LNCAP (cell line): ENCODE measurements at regions not wholly inside any gene's neighbourhood (a gene's known extent, or its start where the extent isn't known, plus 50 kb on each side); places are given as distances from the start of the nearest gene placed in this dataset.

Source experiments
- TF ChIP-seq, protein P1 (sequence below): fragments of 450-650 bp; IDR thresholded peaks from 2 replicates; pipeline ENCODE4 v1.5.1; 2017; ENCODE audit warnings: mild to moderate bottlenecking

DNA sequence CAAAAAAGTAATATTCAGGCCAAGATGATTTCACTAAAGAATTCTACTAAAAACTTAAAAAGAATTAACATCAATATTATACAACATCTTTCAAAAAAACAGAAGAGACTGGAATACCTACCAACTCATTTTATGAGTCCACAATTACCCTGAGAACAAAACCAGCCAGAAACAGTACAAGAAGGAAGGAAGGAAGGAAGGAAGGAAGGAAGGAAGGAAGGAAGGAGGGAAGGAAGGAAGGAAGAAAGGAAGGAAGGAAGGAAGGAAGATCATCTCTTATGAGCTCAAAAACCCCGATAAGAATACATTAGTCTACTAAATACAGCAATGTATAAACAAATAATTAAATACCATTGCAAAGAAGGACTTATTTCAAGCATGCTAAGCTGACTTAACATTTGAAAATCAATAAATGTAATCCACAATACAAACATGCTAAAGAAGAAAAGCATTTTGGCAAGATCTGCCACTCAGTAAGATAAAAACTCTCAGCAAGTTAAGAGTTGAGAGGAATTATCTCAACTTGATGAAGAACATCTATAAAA lies 149.9 kb upstream of the RGS18 start:
- TF ChIP-seq, protein P1, sequence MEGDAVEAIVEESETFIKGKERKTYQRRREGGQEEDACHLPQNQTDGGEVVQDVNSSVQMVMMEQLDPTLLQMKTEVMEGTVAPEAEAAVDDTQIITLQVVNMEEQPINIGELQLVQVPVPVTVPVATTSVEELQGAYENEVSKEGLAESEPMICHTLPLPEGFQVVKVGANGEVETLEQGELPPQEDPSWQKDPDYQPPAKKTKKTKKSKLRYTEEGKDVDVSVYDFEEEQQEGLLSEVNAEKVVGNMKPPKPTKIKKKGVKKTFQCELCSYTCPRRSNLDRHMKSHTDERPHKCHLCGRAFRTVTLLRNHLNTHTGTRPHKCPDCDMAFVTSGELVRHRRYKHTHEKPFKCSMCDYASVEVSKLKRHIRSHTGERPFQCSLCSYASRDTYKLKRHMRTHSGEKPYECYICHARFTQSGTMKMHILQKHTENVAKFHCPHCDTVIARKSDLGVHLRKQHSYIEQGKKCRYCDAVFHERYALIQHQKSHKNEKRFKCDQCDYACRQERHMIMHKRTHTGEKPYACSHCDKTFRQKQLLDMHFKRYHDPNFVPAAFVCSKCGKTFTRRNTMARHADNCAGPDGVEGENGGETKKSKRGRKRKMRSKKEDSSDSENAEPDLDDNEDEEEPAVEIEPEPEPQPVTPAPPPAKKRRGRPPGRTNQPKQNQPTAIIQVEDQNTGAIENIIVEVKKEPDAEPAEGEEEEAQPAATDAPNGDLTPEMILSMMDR, result no peak

DNA sequence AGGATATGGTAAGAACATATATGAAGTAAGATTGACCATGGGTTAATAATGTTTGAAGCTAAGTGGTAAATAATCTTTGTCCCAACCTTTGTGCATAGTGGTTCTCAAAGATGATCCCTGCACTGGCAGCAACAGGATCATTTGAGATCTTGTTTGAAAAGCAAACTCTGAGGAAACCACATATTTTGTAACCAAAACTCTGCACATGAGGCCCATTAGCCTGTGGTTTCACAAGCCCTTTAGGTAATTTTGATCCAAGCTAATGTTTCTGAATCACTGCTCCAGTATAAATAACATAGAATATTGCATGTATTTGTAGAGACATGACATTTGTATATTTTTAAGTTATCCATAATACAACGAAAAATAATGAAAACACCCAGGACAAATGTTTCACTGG lies 147.9 kb upstream of the RGS18 start:
- TF ChIP-seq, protein P1, result no peak

DNA sequence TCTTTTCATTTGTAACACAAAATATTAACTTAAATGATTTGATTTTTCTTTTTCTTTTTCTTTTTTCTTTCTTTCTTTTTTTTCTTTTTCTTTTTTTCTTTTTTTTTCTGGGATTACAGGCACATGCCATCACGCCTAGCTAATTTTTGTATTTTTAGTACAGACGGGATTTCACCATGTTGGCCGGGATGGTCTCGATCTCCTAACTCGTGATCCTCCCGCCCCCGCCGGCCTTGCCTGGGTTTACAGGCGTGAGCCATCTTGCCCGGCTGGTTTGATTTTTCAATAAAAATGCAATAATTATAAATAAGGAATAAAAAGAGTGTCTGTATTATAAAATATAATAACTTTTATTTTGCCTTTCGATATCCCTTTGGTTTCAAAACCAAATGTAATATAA lies 146.7 kb upstream of the RGS18 start:
- TF ChIP-seq, protein P1, result no peak

DNA sequence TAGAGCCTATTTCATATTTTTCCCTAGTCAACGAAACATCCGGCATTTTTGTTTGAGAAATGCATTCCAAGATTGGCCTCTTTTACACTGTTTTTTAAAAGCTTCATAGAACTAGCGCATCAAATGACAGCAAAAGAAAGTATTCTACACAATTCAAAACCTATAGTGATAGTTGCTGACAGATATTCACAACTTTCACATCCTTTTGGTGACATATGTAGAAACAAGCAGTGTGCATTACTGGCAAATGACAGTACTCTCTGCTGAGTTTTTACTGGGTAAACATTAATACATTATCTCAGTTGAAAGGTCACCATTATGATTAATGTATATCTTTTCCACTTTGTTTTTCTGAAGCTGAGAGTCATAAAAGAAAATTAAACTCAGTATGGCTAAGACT lies 135.4 kb upstream of the RGS18 start:
- TF ChIP-seq, protein P1, result no peak

DNA sequence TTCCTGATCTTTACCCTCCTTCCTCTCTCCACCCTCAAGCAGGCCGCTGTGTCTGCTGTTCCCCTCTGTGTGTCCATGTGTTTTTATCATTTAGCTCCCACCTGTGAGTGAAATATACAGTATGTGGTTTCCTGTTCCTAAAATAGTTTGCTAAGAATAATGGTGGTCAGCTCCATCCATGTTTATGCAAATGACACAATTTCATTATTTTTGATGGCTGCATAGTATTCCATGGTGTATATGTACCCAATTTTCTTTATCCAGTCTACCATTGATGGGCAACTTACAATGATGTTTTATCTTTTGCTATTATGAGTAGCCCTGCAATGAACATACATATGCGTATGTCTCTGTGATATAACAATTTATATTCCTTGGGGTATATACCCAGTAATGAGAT lies 133.4 kb upstream of the RGS18 start:
- TF ChIP-seq, protein P1, result no peak

DNA sequence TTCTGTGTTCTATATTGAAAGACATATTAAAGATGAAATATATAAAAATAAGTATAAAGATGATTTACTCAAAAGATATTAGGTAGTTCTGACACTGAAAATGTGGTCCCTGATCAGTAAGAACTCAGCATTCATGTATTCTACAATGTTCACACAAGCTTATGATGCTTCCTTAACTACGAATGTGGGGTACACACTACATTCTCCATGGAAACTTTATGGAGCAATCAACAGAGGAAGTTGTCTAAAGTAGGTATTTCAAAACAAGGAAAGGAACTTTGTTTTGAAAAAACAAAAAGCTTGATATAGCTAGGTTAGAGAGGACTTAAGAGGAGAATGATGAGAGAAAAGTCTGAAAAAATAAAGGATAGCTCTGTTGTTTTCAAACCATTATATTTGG lies 119.7 kb upstream of the RGS18 start:
- TF ChIP-seq, protein P1, result no peak

DNA sequence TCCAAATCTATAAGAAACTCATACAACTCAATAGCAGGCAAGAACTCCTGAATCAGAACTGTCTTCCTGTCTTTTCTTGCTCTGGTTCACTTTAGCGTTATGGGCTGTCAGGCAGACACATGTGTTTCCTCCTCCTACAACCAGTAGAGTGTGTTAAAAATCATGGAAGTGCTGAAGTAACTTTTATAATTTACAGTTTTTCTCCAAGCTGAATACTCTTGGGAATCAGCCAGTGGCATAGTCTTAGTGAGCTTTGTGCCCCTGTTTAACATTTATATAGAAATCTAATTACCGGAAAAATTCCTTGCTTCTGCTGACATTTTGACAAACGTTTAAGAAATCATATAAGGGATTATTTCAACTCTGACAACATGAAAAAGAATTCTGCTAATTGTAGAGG lies 113.1 kb upstream of the RGS18 start:
- TF ChIP-seq, protein P1, result no peak

DNA sequence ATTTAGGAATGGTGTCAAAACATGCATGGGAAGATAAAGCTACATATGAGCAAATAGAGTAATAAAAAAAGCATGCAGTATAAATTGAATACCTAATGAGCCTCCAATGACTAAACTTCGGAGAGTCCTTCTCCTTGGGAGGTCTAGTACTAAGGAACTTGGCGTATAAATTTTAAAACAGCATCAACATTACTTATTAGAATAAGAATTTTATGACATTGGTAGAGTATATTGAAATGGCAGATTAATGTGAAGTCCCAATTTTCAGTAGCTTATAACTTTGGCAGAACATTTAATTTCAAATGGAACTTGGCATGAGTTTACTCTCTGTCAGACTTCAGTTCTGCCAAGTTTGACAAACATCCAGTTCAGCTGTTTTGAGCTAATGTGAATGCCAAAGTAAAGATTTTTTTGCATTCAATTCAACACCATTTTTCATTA lies 104.7 kb upstream of the RGS18 start:
- TF ChIP-seq, protein P1, result no peak
